ENCODE measurements at regions not wholly inside any gene's neighbourhood (a gene's known extent, or its start where the extent isn't known, plus 50 kb on each side); places are given as distances from the start of the nearest gene placed in this dataset.

- Histone ChIP-seq H3K27ac (ENCODE audit: insufficient read depth, low read length) (no peak overlapping the region), H3K27me3 (ENCODE audit: control insufficient read depth, insufficient read depth, low read length) (no peaks in the 10 kb centered on the region)
Measured at GRCh38 chr6:22363714-22364239, 66.9 kb upstream of the PRL start.

GRCh38 chr6:22364306-22364705 lies 67.5 kb upstream of the PRL start:
- DNase-seq (ENCODE audit: low read depth in 2 of 2), result peak in 1 of 2 donors; percentile 46
- H2AFZ ChIP-seq (ENCODE audit: low read length), result no peak overlapping the region
- no peaks in the 10 kb centered on the region for H3K4me1 ChIP-seq (ENCODE audit: control insufficient read depth, extremely low read depth, insufficient read depth, low read length)
- no peaks in the 10 kb centered on the region for H3K27me3 ChIP-seq (ENCODE audit: control insufficient read depth, insufficient read depth, low read length)
- H3K9ac ChIP-seq (ENCODE audit: insufficient read depth, low read length), result no peak overlapping the region
- no peaks in the 10 kb centered on the region for H4K20me1 ChIP-seq (ENCODE audit: control insufficient read depth, extremely low read depth, insufficient read depth, low read length)
- no peak for TF ChIP-seq CTCF (conservative IDR thresholded peaks at IDR 0.05 in 1 of 2, IDR thresholded peaks at IDR 0.05 in 1 of 2; ENCODE audit: low read depth in 1 of 2, low read length in 2 of 2)
- no peak for TF ChIP-seq EZH2 (IDR thresholded peaks at IDR 0.05; ENCODE audit: low read length, missing control alignments)
- no peaks in the 10 kb centered on the region for H3K9me3 ChIP-seq (ENCODE audit: control insufficient read depth, insufficient read depth, low read depth, low read length)
- no peak overlapping the region for H3K4me2 ChIP-seq (ENCODE audit: extremely low read depth, insufficient read depth, low read length)
- H3K36me3 ChIP-seq (ENCODE audit: control insufficient read depth, insufficient read depth, low read length), result no peaks in the 10 kb centered on the region
- no peak overlapping the region for H3K27ac ChIP-seq (ENCODE audit: insufficient read depth, low read length)
- no peaks in the 10 kb centered on the region for H3K79me2 ChIP-seq (ENCODE audit: control insufficient read depth, insufficient read depth, low read length)
- H3K4me3 ChIP-seq (replicated peaks in 1 of 4; ENCODE audit: control extremely low read depth in 1 of 4, insufficient read depth in 1 of 4, low read depth in 3 of 4, low read length in 4 of 4), result no peak overlapping the region

More at GRCh38 chr6:22363714-22364239, 66.9 kb upstream of the PRL start:
- DNase-seq (ENCODE audit: low read depth in 2 of 2), result no peak
- no peak overlapping the region for H3K9ac ChIP-seq (ENCODE audit: insufficient read depth, low read length)
- no peaks in the 10 kb centered on the region for H3K79me2 ChIP-seq (ENCODE audit: control insufficient read depth, insufficient read depth, low read length)
- H2AFZ ChIP-seq (ENCODE audit: low read length), result no peak overlapping the region
- H3K36me3 ChIP-seq (ENCODE audit: control insufficient read depth, insufficient read depth, low read length), result no peaks in the 10 kb centered on the region
- no peaks in the 10 kb centered on the region for H4K20me1 ChIP-seq (ENCODE audit: control insufficient read depth, extremely low read depth, insufficient read depth, low read length)
- H3K9me3 ChIP-seq (ENCODE audit: control insufficient read depth, insufficient read depth, low read depth, low read length), result no peaks in the 10 kb centered on the region
- no peak overlapping the region for H3K4me3 ChIP-seq (replicated peaks in 1 of 4; ENCODE audit: control extremely low read depth in 1 of 4, insufficient read depth in 1 of 4, low read depth in 3 of 4, low read length in 4 of 4)
- no peaks in the 10 kb centered on the region for H3K4me1 ChIP-seq (ENCODE audit: control insufficient read depth, extremely low read depth, insufficient read depth, low read length)
- H3K4me2 ChIP-seq (ENCODE audit: extremely low read depth, insufficient read depth, low read length), result no peak overlapping the region
- TF ChIP-seq CTCF (conservative IDR thresholded peaks at IDR 0.05 in 1 of 2, IDR thresholded peaks at IDR 0.05 in 1 of 2; ENCODE audit: low read depth in 1 of 2, low read length in 2 of 2) (no peak), EZH2 (IDR thresholded peaks at IDR 0.05; ENCODE audit: low read length, missing control alignments) (no peak)

- Histone ChIP-seq H3K27me3 (ENCODE audit: control insufficient read depth, insufficient read depth, low read length) (no peaks in the 10 kb centered on the region), H2AFZ (ENCODE audit: low read length) (no peak overlapping the region), H3K36me3 (ENCODE audit: control insufficient read depth, insufficient read depth, low read length) (no peaks in the 10 kb centered on the region), H3K4me1 (ENCODE audit: control insufficient read depth, extremely low read depth, insufficient read depth, low read length) (no peaks in the 10 kb centered on the region), H3K4me2 (ENCODE audit: extremely low read depth, insufficient read depth, low read length) (no peak overlapping the region), H3K79me2 (ENCODE audit: control insufficient read depth, insufficient read depth, low read length) (no peaks in the 10 kb centered on the region), H3K4me3 (replicated peaks in 1 of 4; ENCODE audit: control extremely low read depth in 1 of 4, insufficient read depth in 1 of 4, low read depth in 3 of 4, low read length in 4 of 4) (no peak overlapping the region), H3K9me3 (ENCODE audit: control insufficient read depth, insufficient read depth, low read depth, low read length) (no peaks in the 10 kb centered on the region), H3K9ac (ENCODE audit: insufficient read depth, low read length) (no peak overlapping the region), H4K20me1 (ENCODE audit: control insufficient read depth, extremely low read depth, insufficient read depth, low read length) (no peaks in the 10 kb centered on the region), H3K27ac (ENCODE audit: insufficient read depth, low read length) (no peak overlapping the region)
- TF ChIP-seq CTCF (conservative IDR thresholded peaks at IDR 0.05 in 1 of 2, IDR thresholded peaks at IDR 0.05 in 1 of 2; ENCODE audit: low read depth in 1 of 2, low read length in 2 of 2), result no peak
- TF ChIP-seq EZH2 (IDR thresholded peaks at IDR 0.05; ENCODE audit: low read length, missing control alignments), result no peak
- DNase-seq (ENCODE audit: low read depth in 2 of 2), result peak in 1 of 2 donors; percentile 73
Measured at GRCh38 chr6:22366214-22366613, 69.4 kb upstream of the PRL start.
